ENCODE measurements at regions not wholly inside any gene's neighbourhood (a gene's known extent, or its start where the extent isn't known, plus 50 kb on each side); places are given as distances from the start of the nearest gene placed in this dataset.

DNA sequence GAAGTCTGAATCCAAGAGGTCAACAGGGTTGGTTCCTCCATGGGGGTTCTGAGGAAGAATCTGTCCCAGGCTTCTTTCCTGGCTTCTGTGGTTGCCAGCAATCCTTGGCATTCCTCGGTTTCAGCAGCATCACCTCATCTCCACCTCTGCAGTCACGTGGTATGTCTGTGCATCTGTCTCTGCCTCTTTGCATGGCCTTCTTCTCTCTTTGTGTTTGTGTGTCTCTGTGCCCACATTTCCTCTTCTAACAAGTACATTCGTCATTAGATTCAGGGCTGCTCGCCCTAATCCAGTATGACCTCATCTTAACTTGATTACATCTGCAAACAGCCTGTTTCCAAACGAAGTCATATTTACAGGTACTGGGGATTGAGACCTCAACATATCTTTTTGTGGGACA is 114.0 kb downstream of the BCOR start:
- CTCF ChIA-PET (ENCODE audit: low intra/inter-chr PET ratio) = no interaction called here
- H3K9ac ChIP-seq (ENCODE audit: insufficient read depth in 1 of 2, low read depth in 2 of 2, low read length in 2 of 2) = no peak overlapping the region
- H4K20me1 ChIP-seq (replicated peaks; ENCODE audit: control insufficient read depth, insufficient read depth, low read length) = no peaks in the 10 kb centered on the region
- no peak for DNase-seq (ENCODE audit: extremely low read depth in 1 of 4, low spot score in 3 of 4)
- in situ Hi-C loops (cut with MboI) = no loop called here
- H3K4me3 ChIP-seq = no peak overlapping the region
- H3K27ac ChIP-seq (ENCODE audit: extremely low read depth, low read depth, low read length) = no peak overlapping the region
- no peak overlapping the region for H3K4me2 ChIP-seq (ENCODE audit: insufficient read depth, low read length)
- no peaks in the 10 kb centered on the region for H3K9me1 ChIP-seq (ENCODE audit: control insufficient read depth, insufficient read depth, low read length)
- no peak overlapping the region for H2AFZ ChIP-seq (ENCODE audit: low read depth, low read length)
- ATAC-seq = no peak
- peaks cover 0 to 3% of the 10 kb centered on the region in 2 experiments; a peak in 1 of 5 replicates for H3K4me1 ChIP-seq (replicated peaks in 1 of 2; ENCODE audit: control insufficient read depth in 2 of 2, insufficient read depth in 2 of 2, low read length in 2 of 2)
- intact Hi-C loops (cut with micrococcal nuclease) = no loop called here
- H3K9me3 ChIP-seq (replicated peaks; ENCODE audit: control insufficient read depth, insufficient read depth, low read depth, low read length) = no peaks in the 10 kb centered on the region
- no peaks in the 10 kb centered on the region for H3K79me2 ChIP-seq (ENCODE audit: control insufficient read depth, insufficient read depth, low read length)
- H3K27me3 ChIP-seq (ENCODE audit: control insufficient read depth in 2 of 2, insufficient read depth in 2 of 2, low read length in 2 of 2) = no peaks in the 10 kb centered on the region; a peak in 1 of 5 replicates
- FAIRE-seq = no peak
- POLR2A ChIA-PET = no interaction called here
- WGBS (ENCODE audit: insufficient coverage, low coverage, missing lambda C conversion rate) = 11% methylated on average over 5 of the region's 5 CpGs
- no TSS peak for BruUV-seq (replicated peaks)
- no peaks in the 10 kb centered on the region for H3K36me3 ChIP-seq (ENCODE audit: control insufficient read depth, insufficient read depth, low read length)
- TF ChIP-seq CBFA2T2 (conservative IDR thresholded peaks at IDR 0.05) (0 out of 2 replicates have a peak, but pooled peaks have one; percentile 10), MCM7 (IDR thresholded peaks at IDR 0.05) (no peak), MAFF (IDR thresholded peaks at IDR 0.05; ENCODE audit: low read length) (no peak), ATF7 (IDR thresholded peaks at IDR 0.05) (peak; percentile 73), TAF15 (IDR thresholded peaks at IDR 0.05; ENCODE audit: low read depth, low read length) (no peak), NFE2 (IDR thresholded peaks at IDR 0.05; ENCODE audit: low read depth) (no peak), TAF7 (tag; IDR thresholded peaks at IDR 0.05) (no peak), JUND (IDR thresholded peaks at IDR 0.05; ENCODE audit: borderline replicate concordance, low read depth, low read length) (no peak), JUND (tag; IDR thresholded peaks at IDR 0.05; ENCODE audit: borderline replicate concordance, low read depth, low read length) (0 out of 3 replicates have a peak, but pooled peaks have one; percentile 20)
- TF ChIP-seq, protein P1, sequence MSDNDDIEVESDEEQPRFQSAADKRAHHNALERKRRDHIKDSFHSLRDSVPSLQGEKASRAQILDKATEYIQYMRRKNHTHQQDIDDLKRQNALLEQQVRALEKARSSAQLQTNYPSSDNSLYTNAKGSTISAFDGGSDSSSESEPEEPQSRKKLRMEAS (CRISPR knock-in tag; IDR thresholded peaks at IDR 0.05) = no peak
- TF ChIP-seq, protein P2, sequence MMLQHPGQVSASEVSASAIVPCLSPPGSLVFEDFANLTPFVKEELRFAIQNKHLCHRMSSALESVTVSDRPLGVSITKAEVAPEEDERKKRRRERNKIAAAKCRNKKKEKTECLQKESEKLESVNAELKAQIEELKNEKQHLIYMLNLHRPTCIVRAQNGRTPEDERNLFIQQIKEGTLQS (IDR thresholded peaks at IDR 0.05) = peak; percentile 67
- TF ChIP-seq, protein P2 (CRISPR knock-in tag; conservative IDR thresholded peaks at IDR 0.05) = no peak
- TF ChIP-seq, protein P3, sequence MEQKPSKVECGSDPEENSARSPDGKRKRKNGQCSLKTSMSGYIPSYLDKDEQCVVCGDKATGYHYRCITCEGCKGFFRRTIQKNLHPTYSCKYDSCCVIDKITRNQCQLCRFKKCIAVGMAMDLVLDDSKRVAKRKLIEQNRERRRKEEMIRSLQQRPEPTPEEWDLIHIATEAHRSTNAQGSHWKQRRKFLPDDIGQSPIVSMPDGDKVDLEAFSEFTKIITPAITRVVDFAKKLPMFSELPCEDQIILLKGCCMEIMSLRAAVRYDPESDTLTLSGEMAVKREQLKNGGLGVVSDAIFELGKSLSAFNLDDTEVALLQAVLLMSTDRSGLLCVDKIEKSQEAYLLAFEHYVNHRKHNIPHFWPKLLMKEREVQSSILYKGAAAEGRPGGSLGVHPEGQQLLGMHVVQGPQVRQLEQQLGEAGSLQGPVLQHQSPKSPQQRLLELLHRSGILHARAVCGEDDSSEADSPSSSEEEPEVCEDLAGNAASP (IDR thresholded peaks at IDR 0.05) = no peak
- TF ChIP-seq, protein P4, sequence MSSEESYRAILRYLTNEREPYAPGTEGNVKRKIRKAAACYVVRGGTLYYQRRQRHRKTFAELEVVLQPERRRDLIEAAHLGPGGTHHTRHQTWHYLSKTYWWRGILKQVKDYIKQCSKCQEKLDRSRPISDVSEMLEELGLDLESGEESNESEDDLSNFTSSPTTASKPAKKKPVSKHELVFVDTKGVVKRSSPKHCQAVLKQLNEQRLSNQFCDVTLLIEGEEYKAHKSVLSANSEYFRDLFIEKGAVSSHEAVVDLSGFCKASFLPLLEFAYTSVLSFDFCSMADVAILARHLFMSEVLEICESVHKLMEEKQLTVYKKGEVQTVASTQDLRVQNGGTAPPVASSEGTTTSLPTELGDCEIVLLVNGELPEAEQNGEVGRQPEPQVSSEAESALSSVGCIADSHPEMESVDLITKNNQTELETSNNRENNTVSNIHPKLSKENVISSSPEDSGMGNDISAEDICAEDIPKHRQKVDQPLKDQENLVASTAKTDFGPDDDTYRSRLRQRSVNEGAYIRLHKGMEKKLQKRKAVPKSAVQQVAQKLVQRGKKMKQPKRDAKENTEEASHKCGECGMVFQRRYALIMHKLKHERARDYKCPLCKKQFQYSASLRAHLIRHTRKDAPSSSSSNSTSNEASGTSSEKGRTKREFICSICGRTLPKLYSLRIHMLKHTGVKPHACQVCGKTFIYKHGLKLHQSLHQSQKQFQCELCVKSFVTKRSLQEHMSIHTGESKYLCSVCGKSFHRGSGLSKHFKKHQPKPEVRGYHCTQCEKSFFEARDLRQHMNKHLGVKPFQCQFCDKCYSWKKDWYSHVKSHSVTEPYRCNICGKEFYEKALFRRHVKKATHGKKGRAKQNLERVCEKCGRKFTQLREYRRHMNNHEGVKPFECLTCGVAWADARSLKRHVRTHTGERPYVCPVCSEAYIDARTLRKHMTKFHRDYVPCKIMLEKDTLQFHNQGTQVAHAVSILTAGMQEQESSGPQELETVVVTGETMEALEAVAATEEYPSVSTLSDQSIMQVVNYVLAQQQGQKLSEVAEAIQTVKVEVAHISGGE (CRISPR knock-in tag; IDR thresholded peaks at IDR 0.05) = no peak
- TF ChIP-seq, protein P5, sequence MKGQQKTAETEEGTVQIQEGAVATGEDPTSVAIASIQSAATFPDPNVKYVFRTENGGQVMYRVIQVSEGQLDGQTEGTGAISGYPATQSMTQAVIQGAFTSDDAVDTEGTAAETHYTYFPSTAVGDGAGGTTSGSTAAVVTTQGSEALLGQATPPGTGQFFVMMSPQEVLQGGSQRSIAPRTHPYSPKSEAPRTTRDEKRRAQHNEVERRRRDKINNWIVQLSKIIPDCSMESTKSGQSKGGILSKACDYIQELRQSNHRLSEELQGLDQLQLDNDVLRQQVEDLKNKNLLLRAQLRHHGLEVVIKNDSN (CRISPR knock-in tag; IDR thresholded peaks at IDR 0.05) = 0 out of 2 replicates have a peak, but pooled peaks have one; percentile 8
- TF ChIP-seq, protein P6, sequence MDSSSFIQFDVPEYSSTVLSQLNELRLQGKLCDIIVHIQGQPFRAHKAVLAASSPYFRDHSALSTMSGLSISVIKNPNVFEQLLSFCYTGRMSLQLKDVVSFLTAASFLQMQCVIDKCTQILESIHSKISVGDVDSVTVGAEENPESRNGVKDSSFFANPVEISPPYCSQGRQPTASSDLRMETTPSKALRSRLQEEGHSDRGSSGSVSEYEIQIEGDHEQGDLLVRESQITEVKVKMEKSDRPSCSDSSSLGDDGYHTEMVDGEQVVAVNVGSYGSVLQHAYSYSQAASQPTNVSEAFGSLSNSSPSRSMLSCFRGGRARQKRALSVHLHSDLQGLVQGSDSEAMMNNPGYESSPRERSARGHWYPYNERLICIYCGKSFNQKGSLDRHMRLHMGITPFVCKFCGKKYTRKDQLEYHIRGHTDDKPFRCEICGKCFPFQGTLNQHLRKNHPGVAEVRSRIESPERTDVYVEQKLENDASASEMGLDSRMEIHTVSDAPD (CRISPR knock-in tag; IDR thresholded peaks at IDR 0.05) = no peak
